ENCODE measurements at regions not wholly inside any gene's neighbourhood (a gene's known extent, or its start where the extent isn't known, plus 50 kb on each side); places are given as distances from the start of the nearest gene placed in this dataset.
A peak's percentile ranks its signal among the peaks of the same experiment; 100 is the strongest.

DNA sequence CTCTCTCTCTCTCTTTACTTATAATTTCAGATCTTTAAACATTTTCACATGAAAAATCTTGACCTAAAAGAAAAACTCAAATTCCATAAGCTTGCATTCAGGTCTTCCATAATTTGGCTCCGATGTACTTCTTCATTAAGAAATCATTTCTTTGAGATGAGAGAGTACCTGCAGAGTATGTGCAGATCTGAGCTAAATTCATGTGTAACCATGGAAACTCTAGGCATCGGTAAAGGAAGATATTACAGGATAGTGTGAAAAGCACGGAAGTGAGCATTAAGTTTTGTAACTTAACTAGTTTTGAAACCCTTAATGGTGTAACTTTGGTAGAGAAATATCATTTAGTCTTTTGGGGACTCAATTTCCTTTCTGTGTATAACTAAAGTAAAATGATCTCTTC lies 295.9 kb upstream of the SOX4 start:
- no peaks in the 10 kb centered on the region for H3K27me3 ChIP-seq
- no peaks in the 10 kb centered on the region for H3K9me3 ChIP-seq
- no peak overlapping the region for H3K4me3 ChIP-seq
- H3K27ac ChIP-seq = no peak overlapping the region
- intact Hi-C loops (cut with DNase I; ENCODE audit: low total_unique reads) = no loop called here
- H3K4me1 ChIP-seq = no peaks in the 10 kb centered on the region
- TF ChIP-seq POLR2AphosphoS5 (IDR thresholded peaks at IDR 0.05) (no peak), POLR2A (IDR thresholded peaks at IDR 0.05) (no peak)
- TF ChIP-seq, protein P1, sequence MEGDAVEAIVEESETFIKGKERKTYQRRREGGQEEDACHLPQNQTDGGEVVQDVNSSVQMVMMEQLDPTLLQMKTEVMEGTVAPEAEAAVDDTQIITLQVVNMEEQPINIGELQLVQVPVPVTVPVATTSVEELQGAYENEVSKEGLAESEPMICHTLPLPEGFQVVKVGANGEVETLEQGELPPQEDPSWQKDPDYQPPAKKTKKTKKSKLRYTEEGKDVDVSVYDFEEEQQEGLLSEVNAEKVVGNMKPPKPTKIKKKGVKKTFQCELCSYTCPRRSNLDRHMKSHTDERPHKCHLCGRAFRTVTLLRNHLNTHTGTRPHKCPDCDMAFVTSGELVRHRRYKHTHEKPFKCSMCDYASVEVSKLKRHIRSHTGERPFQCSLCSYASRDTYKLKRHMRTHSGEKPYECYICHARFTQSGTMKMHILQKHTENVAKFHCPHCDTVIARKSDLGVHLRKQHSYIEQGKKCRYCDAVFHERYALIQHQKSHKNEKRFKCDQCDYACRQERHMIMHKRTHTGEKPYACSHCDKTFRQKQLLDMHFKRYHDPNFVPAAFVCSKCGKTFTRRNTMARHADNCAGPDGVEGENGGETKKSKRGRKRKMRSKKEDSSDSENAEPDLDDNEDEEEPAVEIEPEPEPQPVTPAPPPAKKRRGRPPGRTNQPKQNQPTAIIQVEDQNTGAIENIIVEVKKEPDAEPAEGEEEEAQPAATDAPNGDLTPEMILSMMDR (IDR thresholded peaks at IDR 0.05) = no peak
- H3K36me3 ChIP-seq = no peaks in the 10 kb centered on the region
- no peak for DNase-seq (ENCODE audit: low spot score in 2 of 2)

- TF ChIP-seq POLR2AphosphoS5 (IDR thresholded peaks at IDR 0.05) = no peak
- TF ChIP-seq, protein P1 (IDR thresholded peaks at IDR 0.05) = no peak
- TF ChIP-seq POLR2A (IDR thresholded peaks at IDR 0.05) = no peak
- Histone ChIP-seq H3K27me3 (no peaks in the 10 kb centered on the region), H3K36me3 (no peaks in the 10 kb centered on the region), H3K9me3 (no peaks in the 10 kb centered on the region), H3K4me3 (no peak overlapping the region), H3K4me1 (no peaks in the 10 kb centered on the region), H3K27ac (no peak overlapping the region)
- no peak for DNase-seq (ENCODE audit: low spot score in 2 of 2)
- intact Hi-C loops (cut with DNase I; ENCODE audit: low total_unique reads) = no loop called here
These were observed 294.3 kb upstream of the SOX4 start for GRCh38 chr6:21299216-21299615.

DNA sequence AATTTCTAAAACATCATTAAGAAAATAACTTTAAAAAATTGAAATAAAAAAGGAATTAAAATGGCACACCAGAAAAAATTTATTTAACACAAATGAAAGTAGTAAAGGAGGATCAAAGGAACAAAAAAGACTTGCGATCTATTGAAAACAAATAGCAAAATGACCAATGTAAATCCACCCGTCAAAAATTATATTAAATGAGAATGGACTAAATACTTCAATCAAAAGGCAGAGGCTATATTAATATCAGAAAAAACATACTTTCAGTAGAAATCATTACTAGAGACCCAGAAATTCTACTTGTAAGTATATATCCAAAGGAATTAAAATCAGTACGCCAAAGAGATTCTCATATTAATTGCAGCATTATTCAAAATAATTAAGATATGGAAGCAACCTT lies 293.1 kb upstream of the SOX4 start:
- no peak for TF ChIP-seq POLR2A (IDR thresholded peaks at IDR 0.05)
- TF ChIP-seq POLR2AphosphoS5 (IDR thresholded peaks at IDR 0.05) = no peak
- TF ChIP-seq, protein P1 (IDR thresholded peaks at IDR 0.05) = no peak
- Histone ChIP-seq H3K27ac (no peak overlapping the region), H3K27me3 (no peaks in the 10 kb centered on the region), H3K4me3 (no peak overlapping the region), H3K9me3 (no peaks in the 10 kb centered on the region), H3K4me1 (no peaks in the 10 kb centered on the region), H3K36me3 (no peaks in the 10 kb centered on the region)
- intact Hi-C loops (cut with DNase I; ENCODE audit: low total_unique reads) = no loop called here
- no peak for DNase-seq (ENCODE audit: low spot score in 2 of 2)

GRCh38 chr6:21305893-21306332 lies 287.6 kb upstream of the SOX4 start:
- intact Hi-C loops (cut with DNase I; ENCODE audit: low total_unique reads) = no loop called here

DNA sequence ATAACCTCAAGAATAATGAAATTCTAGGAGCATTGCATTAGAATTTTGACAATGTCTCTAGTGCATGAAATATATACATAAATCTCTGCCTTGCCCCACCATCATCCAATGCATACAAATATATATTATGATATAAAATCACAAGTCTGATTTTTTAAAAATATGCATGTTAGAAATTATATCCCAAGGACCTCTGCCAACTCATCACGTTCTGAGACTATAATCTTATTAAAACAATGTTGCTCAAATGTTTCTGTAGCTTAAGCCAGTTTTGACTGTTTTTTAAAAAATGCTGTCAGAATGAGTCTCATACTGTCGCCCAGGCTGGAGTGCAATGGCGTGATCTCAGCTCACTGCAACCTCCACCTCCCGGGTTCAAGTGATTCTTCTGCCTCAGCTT lies 287.0 kb upstream of the SOX4 start:
- TF ChIP-seq, protein P1 (IDR thresholded peaks at IDR 0.05) = no peak
- no peak for TF ChIP-seq POLR2AphosphoS5 (IDR thresholded peaks at IDR 0.05)
- TF ChIP-seq POLR2A (IDR thresholded peaks at IDR 0.05) = no peak
- intact Hi-C loops (cut with DNase I; ENCODE audit: low total_unique reads) = no loop called here
- Histone ChIP-seq H3K9me3 (no peaks in the 10 kb centered on the region), H3K27me3 (no peaks in the 10 kb centered on the region), H3K4me3 (no peak overlapping the region), H3K27ac (no peak overlapping the region), H3K36me3 (no peaks in the 10 kb centered on the region), H3K4me1 (no peaks in the 10 kb centered on the region)
- no peak for DNase-seq (ENCODE audit: low spot score in 2 of 2)

More at GRCh38 chr6:21305893-21306332, 287.6 kb upstream of the SOX4 start:
- no peaks in the 10 kb centered on the region for H3K4me1 ChIP-seq
- no peak overlapping the region for H3K4me3 ChIP-seq
- H3K36me3 ChIP-seq = no peaks in the 10 kb centered on the region
- no peak overlapping the region for H3K27ac ChIP-seq
- no peak for TF ChIP-seq POLR2A (IDR thresholded peaks at IDR 0.05)
- TF ChIP-seq, protein P1 (IDR thresholded peaks at IDR 0.05) = peak in 1 of 3 donors; percentile 39
- TF ChIP-seq POLR2AphosphoS5 (IDR thresholded peaks at IDR 0.05) = no peak
- no peak for DNase-seq (ENCODE audit: low spot score in 2 of 2)
- H3K9me3 ChIP-seq = no peaks in the 10 kb centered on the region
- no peaks in the 10 kb centered on the region for H3K27me3 ChIP-seq
